ENCODE measurements at regions not wholly inside any gene's neighbourhood (a gene's known extent, or its start where the extent isn't known, plus 50 kb on each side); places are given as distances from the start of the nearest gene placed in this dataset.

DNA sequence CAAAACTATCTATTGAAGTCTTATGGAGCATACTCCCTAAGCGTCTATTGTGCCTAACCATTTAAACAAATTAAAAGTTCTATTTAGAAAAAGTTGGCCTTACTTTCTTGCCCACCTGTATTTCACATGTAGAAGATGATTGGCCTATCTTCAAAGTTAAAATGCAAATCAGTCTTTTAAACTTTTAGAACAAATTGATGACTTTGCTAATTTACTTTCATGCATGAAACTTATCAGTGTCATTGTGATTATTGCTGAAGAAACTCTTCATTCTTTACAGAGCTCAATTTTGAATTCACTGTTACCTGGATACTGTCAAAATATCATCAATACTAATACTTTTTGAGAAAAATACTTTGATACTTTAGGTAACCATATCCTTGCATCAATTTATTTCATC, 216.1 kb downstream of the COX7C start:
- no peak for DNase-seq (ENCODE audit: low read depth)
- no peak overlapping the region for H3K4me3 ChIP-seq (ENCODE audit: low read depth, low read length)
- TF ChIP-seq, protein P1, sequence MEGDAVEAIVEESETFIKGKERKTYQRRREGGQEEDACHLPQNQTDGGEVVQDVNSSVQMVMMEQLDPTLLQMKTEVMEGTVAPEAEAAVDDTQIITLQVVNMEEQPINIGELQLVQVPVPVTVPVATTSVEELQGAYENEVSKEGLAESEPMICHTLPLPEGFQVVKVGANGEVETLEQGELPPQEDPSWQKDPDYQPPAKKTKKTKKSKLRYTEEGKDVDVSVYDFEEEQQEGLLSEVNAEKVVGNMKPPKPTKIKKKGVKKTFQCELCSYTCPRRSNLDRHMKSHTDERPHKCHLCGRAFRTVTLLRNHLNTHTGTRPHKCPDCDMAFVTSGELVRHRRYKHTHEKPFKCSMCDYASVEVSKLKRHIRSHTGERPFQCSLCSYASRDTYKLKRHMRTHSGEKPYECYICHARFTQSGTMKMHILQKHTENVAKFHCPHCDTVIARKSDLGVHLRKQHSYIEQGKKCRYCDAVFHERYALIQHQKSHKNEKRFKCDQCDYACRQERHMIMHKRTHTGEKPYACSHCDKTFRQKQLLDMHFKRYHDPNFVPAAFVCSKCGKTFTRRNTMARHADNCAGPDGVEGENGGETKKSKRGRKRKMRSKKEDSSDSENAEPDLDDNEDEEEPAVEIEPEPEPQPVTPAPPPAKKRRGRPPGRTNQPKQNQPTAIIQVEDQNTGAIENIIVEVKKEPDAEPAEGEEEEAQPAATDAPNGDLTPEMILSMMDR (IDR thresholded peaks at IDR 0.05; ENCODE audit: insufficient read depth, low read length) = no peak

DNA sequence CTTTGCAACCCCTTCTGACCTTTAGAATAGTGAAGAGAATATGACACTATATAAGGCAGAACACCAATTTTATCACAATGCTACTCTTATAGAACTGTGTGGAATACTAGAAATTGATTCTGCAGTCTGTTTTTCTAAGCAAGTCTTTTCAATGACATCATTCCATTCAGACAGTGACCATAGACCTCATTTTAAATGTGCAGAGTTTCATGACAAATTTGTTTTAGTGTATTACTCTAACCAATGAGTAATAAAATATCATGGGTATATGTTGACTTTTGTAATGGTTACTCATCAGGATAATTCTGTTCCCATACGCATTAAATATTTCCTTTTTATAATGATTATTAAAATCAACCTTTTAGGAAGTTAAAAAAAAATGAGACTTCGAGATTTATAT, 219.9 kb downstream of the COX7C start:
- TF ChIP-seq, protein P1 (IDR thresholded peaks at IDR 0.05; ENCODE audit: insufficient read depth, low read length) = no peak
- no peak for DNase-seq (ENCODE audit: low read depth)
- H3K4me3 ChIP-seq (ENCODE audit: low read depth, low read length) = no peak overlapping the region

DNA sequence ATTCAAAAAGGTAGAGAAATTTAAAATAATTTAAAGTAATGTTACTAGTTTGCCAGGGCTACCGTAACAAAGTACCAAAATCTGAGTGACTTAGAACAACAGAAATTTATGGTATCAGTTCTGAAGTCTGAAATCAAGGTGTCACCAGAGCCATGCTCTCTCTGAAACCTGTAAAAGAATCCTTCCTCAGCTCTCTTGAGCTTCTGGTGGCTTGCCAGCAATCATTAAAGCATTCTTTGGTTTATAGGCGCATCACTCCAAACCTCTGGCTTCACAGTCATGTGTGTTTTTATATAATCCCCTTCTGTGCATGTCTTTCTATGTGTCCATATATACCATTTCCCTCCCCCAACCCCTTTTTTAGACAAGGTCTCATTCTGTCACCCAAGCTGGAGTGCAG, 220.3 kb downstream of the COX7C start:
- no peak for DNase-seq (ENCODE audit: low read depth)
- TF ChIP-seq, protein P1 (IDR thresholded peaks at IDR 0.05; ENCODE audit: insufficient read depth, low read length) = no peak
- H3K4me3 ChIP-seq (ENCODE audit: low read depth, low read length) = no peak overlapping the region

DNA sequence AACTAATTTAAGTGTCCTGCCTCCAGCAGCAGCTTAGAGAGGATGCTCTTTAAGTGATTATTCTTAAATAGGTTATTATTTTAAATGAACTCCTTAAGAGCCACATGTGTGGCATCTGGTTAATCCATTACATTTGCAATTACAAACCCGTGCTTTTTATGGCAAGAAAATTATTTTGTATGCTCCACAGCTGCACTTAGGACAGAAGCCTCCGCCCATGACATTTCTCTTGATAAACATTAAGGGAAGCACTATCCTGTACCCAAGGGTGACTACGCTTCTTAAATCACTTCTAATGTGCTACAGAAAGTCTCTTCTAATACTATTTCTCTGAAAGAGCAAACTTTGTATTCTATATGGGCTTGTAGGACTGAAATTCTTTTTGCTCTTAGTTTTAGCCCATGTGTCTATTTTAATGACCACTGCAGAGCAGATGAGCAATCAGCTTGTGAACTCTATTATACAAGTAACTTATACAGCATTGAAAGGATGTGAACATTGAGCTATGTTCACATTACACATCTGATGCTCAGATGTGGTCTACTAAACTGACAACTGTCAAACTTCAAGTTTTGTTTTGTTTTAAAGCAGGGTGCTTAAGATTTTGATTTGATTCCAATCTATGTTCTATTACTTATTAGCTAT, 223.4 kb downstream of the COX7C start:
- TF ChIP-seq, protein P1 (IDR thresholded peaks at IDR 0.05; ENCODE audit: insufficient read depth, low read length) = no peak
- DNase-seq (ENCODE audit: low read depth) = no peak
- no peak overlapping the region for H3K4me3 ChIP-seq (ENCODE audit: low read depth, low read length)

DNA sequence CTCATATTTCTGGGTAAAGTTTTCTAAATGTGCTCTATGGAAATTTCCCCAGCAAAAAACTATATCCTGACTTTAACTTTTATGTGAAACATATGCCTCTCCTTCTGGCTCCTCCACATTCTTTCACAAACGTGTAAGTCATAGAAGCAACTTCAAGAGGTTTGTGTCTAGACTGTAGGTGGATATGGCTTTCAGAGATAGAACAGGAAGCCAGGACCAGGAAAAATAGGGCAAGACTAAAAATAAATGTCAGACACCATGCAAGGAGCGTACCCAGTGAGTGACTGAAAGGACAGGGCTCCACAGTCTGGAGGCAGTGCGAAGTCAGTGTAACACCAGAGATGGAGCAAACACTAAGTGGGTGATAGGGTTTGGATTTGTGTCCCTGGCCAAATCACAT, 240.7 kb downstream of the COX7C start:
- TF ChIP-seq, protein P1 (IDR thresholded peaks at IDR 0.05; ENCODE audit: insufficient read depth, low read length) = no peak
- DNase-seq (ENCODE audit: low read depth) = no peak
- H3K4me3 ChIP-seq (ENCODE audit: low read depth, low read length) = no peak overlapping the region

DNA sequence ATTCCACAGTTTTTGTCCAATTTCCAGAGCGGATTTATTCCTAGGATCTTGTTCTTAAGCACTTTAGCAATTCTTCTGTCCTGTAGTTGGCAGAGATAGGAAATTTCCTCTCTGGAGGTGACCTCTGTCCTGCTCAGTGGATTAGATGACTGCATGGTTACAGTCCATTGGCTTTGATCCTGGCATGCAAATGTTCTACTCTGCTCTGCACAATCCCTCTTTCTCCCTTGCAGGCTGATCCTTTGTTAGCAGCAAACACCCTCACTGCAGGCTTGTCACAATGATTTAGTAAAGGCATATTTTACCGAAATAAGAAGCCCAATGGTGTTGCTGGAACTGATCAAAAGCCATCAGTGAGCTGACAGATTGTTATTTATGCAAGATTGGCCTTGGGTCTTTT, 243.8 kb downstream of the COX7C start:
- H3K4me3 ChIP-seq (ENCODE audit: low read depth, low read length) = no peak overlapping the region
- DNase-seq (ENCODE audit: low read depth) = no peak
- TF ChIP-seq, protein P1 (IDR thresholded peaks at IDR 0.05; ENCODE audit: insufficient read depth, low read length) = no peak

DNA sequence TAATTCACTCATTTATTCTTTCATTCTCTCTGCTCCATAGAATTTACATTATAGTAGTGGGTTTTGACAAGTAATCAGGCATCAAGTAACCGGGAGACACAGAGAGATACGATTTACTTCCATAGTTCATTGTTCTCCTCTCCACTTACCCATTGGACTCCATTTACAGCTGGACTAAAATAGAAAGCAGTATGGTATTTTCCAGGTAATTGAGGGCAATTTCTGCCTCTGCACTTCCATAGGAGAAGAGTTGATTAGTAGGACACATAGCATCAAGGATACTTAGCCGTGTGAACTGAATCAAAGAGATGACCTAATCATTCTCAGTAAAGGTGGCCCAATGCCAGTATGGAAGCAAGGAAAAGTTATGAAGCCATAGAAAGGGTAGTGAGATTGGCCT, 244.4 kb downstream of the COX7C start:
- TF ChIP-seq, protein P1 (IDR thresholded peaks at IDR 0.05; ENCODE audit: insufficient read depth, low read length) = no peak
- no peak for DNase-seq (ENCODE audit: low read depth)
- H3K4me3 ChIP-seq (ENCODE audit: low read depth, low read length) = no peak overlapping the region

Measured in fibroblast of the aortic adventitia (primary cell).